ENCODE measurements at regions not wholly inside any gene's neighbourhood (a gene's known extent, or its start where the extent isn't known, plus 50 kb on each side); places are given as distances from the start of the nearest gene placed in this dataset.

DNA sequence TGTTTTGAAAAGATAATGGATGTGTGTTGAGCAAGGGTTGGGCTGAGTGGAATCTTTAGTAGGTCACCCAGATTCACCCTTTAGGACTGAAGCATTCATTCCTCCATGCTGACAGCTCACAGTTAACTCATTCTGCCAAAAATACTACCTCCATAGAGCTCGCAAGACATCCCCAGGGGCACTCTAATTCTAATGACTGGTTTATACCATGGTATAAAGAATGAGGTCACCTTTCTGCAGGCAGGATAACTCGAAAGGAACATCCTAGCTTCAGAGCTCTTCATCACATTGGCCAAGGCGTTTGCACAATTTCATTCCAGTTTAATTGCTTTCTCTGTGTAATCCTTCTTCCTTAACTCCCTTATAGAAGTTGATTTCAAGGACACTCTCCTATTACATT is 1257.2 kb upstream of the EYS start:
- TF ChIP-seq, protein P1, sequence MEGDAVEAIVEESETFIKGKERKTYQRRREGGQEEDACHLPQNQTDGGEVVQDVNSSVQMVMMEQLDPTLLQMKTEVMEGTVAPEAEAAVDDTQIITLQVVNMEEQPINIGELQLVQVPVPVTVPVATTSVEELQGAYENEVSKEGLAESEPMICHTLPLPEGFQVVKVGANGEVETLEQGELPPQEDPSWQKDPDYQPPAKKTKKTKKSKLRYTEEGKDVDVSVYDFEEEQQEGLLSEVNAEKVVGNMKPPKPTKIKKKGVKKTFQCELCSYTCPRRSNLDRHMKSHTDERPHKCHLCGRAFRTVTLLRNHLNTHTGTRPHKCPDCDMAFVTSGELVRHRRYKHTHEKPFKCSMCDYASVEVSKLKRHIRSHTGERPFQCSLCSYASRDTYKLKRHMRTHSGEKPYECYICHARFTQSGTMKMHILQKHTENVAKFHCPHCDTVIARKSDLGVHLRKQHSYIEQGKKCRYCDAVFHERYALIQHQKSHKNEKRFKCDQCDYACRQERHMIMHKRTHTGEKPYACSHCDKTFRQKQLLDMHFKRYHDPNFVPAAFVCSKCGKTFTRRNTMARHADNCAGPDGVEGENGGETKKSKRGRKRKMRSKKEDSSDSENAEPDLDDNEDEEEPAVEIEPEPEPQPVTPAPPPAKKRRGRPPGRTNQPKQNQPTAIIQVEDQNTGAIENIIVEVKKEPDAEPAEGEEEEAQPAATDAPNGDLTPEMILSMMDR (IDR thresholded peaks at IDR 0.05; ENCODE audit: extremely low read depth in 1 of 2, insufficient read depth in 1 of 2, low read depth in 1 of 2, low read length in 2 of 2) = no peak
- TF ChIP-seq EZH2 (IDR thresholded peaks at IDR 0.05; ENCODE audit: borderline replicate concordance, low read depth, low read length, severe bottlenecking) = no peak

Data from endothelial cell of umbilical vein (primary cell).